H1 (cell line): ENCODE measurements at regions not wholly inside any gene's neighbourhood (a gene's known extent, or its start where the extent isn't known, plus 50 kb on each side); places are given as distances from the start of the nearest gene placed in this dataset.

Source experiments
- CBX5 ChIP-seq: fragments of 300-800, 300-1000 bp; sonication (generic); IDR thresholded peaks from 2 replicates; pipeline ENCODE4 v1.7.1; 2016; ENCODE audit warnings: antibody characterized with exemption, low read length, low read depth
- E2F6 ChIP-seq: IDR thresholded peaks from 2 replicates; pipeline ENCODE4 v1.6.1; 2012; ENCODE audit warnings: inconsistent platforms
- KDM1A ChIP-seq: fragments of 200-600, 300-600 bp; sonication (generic); IDR thresholded peaks from 2 replicates; pipeline ENCODE4 v1.7.1; 2016; ENCODE audit warnings: mild to moderate bottlenecking, low read length, borderline replicate concordance
- KDM5A ChIP-seq: fragments of 200-600 bp; IDR thresholded peaks from 2 replicates; pipeline ENCODE4 v1.7.1; 2012; ENCODE audit warnings: mild to moderate bottlenecking, low read length, inconsistent platforms, mixed read lengths

- TF ChIP-seq KDM5A (no peak), CBX5 (no peak), KDM1A (no peak), E2F6 (no peak)
These were observed 479.5 kb downstream of the TNS1 start (continued) for GRCh38 chr2:217523286-217523685.
